Activated T-helper 1 cell treated with anti-CD3 and anti-CD28 coated beads, Interleukin-12 subunit alpha, Interleukin-12 subunit beta, Interleukin-2, Interleukin-4 antibody, amounts not matched to agents 30 ng/mL and 10 ng/mL and 1 ng/mL, durations not matched to agents 14 hours and 24 hours and 36 hours (primary cell): ENCODE measurements at regions not wholly inside any gene's neighbourhood (a gene's known extent, or its start where the extent isn't known, plus 50 kb on each side); places are given as distances from the start of the nearest gene placed in this dataset.

ENCODE experiments used
- DNase-seq: peaks from one replicate; pipeline ENCODE4 v3.0.0; 2021; ENCODE audit warnings: low spot score
- H3K27ac Mint-ChIP-seq: one replicate; pipeline ENCODE4 v1.8.0; 2021; ENCODE audit warnings: mild to moderate bottlenecking, mixed read lengths
- H3K27me3 Mint-ChIP-seq: one replicate; pipeline ENCODE4 v1.8.0; 2022; ENCODE audit warnings: mild to moderate bottlenecking, moderate library complexity, mixed read lengths; ENCODE audit not compliant: insufficient read depth
- H3K36me3 Mint-ChIP-seq: one replicate; pipeline ENCODE4 v1.8.0; 2021; ENCODE audit warnings: low read depth, mixed read lengths
- H3K4me1 Mint-ChIP-seq: one replicate; pipeline ENCODE4 v1.8.0; 2021; ENCODE audit warnings: low read depth, mixed read lengths
- H3K4me3 Mint-ChIP-seq: one replicate; pipeline ENCODE4 v1.8.0; 2021; ENCODE audit warnings: mild to moderate bottlenecking, moderate library complexity, mixed read lengths
- H3K9me3 Mint-ChIP-seq: one replicate; pipeline ENCODE4 v1.8.0; 2021; ENCODE audit warnings: mixed read lengths
- intact Hi-C: fragments of 100-400 bp; cut with micrococcal nuclease; formaldehyde crosslinking; loops from one replicate; pipeline ENCODE4 v1.15.1; 2024

GRCh38 chr10:128210215-128211063, 84.2 kb upstream of the MKI67 start:
- peaks cover 13% of the 10 kb centered on the region for H3K27me3 Mint-ChIP-seq
- peaks cover 11% of the 10 kb centered on the region for H3K4me1 Mint-ChIP-seq
- peak; percentile 72 for DNase-seq
- intact Hi-C loops = loop anchor here (1.0 kb wide), 2 partner anchors 22 to 84 kb away; partner anchors contain the start of gene MKI67
- H3K4me3 Mint-ChIP-seq = peak overlapping the region; percentile 82
- peak overlapping the region; percentile 66 for H3K27ac Mint-ChIP-seq
- H3K36me3 Mint-ChIP-seq = peaks cover 2% of the 10 kb centered on the region
- H3K9me3 Mint-ChIP-seq = no peaks in the 10 kb centered on the region

GRCh38 chr10:128211064-128211504, 84.9 kb upstream of the MKI67 start:
- Mint-ChIP-seq H3K4me1 (peaks cover 11% of the 10 kb centered on the region), H3K9me3 (no peaks in the 10 kb centered on the region), H3K27me3 (peaks cover 13% of the 10 kb centered on the region), H3K27ac (no peak overlapping the region), H3K4me3 (peak overlapping the region; percentile 86), H3K36me3 (peaks cover 2% of the 10 kb centered on the region)
- DNase-seq = no peak
- intact Hi-C loops = no loop called here

- DNase-seq = peak; percentile 83
- peaks cover 13% of the 10 kb centered on the region for H3K27me3 Mint-ChIP-seq
- H3K9me3 Mint-ChIP-seq = no peaks in the 10 kb centered on the region
- H3K4me3 Mint-ChIP-seq = peak overlapping the region; percentile 86
- peak overlapping the region; percentile 89 for H3K27ac Mint-ChIP-seq
- peaks cover 2% of the 10 kb centered on the region for H3K36me3 Mint-ChIP-seq
- peaks cover 11% of the 10 kb centered on the region for H3K4me1 Mint-ChIP-seq
- intact Hi-C loops = loop anchor here (1.0 kb wide), 3 partner anchors 31 to 148 kb away; no protein-coding TSS in a partner anchor
Measured at GRCh38 chr10:128211953-128212727, 85.9 kb upstream of the MKI67 start.

- DNase-seq = no peak
- Mint-ChIP-seq H3K27me3 (peaks cover 6% of the 10 kb centered on the region), H3K9me3 (no peaks in the 10 kb centered on the region), H3K27ac (no peak overlapping the region), H3K4me3 (no peak overlapping the region), H3K4me1 (peaks cover 11% of the 10 kb centered on the region), H3K36me3 (peaks cover 2% of the 10 kb centered on the region)
- intact Hi-C loops = no loop called here
Measured at GRCh38 chr10:128213156-128213555, 86.9 kb upstream of the MKI67 start.

GRCh38 chr10:128215733-128216132, 89.5 kb upstream of the MKI67 start:
- no peak overlapping the region for H3K4me3 Mint-ChIP-seq
- no peaks in the 10 kb centered on the region for H3K9me3 Mint-ChIP-seq
- peaks cover 2% of the 10 kb centered on the region for H3K36me3 Mint-ChIP-seq
- H3K27ac Mint-ChIP-seq = no peak overlapping the region
- H3K27me3 Mint-ChIP-seq = peaks cover 5% of the 10 kb centered on the region
- DNase-seq = no peak
- H3K4me1 Mint-ChIP-seq = peaks cover 16% of the 10 kb centered on the region
- intact Hi-C loops = no loop called here

- Mint-ChIP-seq H3K36me3 (no peaks in the 10 kb centered on the region), H3K4me3 (no peak overlapping the region), H3K9me3 (no peaks in the 10 kb centered on the region), H3K4me1 (peaks cover 19% of the 10 kb centered on the region), H3K27ac (no peak overlapping the region), H3K27me3 (peaks cover 10% of the 10 kb centered on the region)
- intact Hi-C loops = no loop called here
- DNase-seq = no peak
Measured at GRCh38 chr10:128217136-128217535, 90.9 kb upstream of the MKI67 start.

- H3K4me1 Mint-ChIP-seq = peaks cover 15% of the 10 kb centered on the region
Measured at GRCh38 chr10:128218161-128218560, 91.9 kb upstream of the MKI67 start.

GRCh38 chr10:128219295-128219694, 93.1 kb upstream of the MKI67 start:
- intact Hi-C loops = no loop called here
- H3K9me3 Mint-ChIP-seq = no peaks in the 10 kb centered on the region
- H3K4me1 Mint-ChIP-seq = peaks cover 15% of the 10 kb centered on the region
- no peaks in the 10 kb centered on the region for H3K36me3 Mint-ChIP-seq
- H3K27me3 Mint-ChIP-seq = peaks cover 8% of the 10 kb centered on the region
- peak overlapping the region; percentile 83 for H3K27ac Mint-ChIP-seq
- DNase-seq = no peak
- H3K4me3 Mint-ChIP-seq = no peak overlapping the region

More at GRCh38 chr10:128218161-128218560, 91.9 kb upstream of the MKI67 start:
- no peak for DNase-seq
- no peak overlapping the region for H3K27ac Mint-ChIP-seq
- no peak overlapping the region for H3K4me3 Mint-ChIP-seq
- peaks cover 6% of the 10 kb centered on the region for H3K27me3 Mint-ChIP-seq
- H3K9me3 Mint-ChIP-seq = no peaks in the 10 kb centered on the region
- no peaks in the 10 kb centered on the region for H3K36me3 Mint-ChIP-seq
- intact Hi-C loops = no loop called here

GRCh38 chr10:128220021-128220420, 93.8 kb upstream of the MKI67 start:
- intact Hi-C loops = no loop called here
- DNase-seq = no peak
- no peak overlapping the region for H3K4me3 Mint-ChIP-seq
- no peaks in the 10 kb centered on the region for H3K36me3 Mint-ChIP-seq
- no peak overlapping the region for H3K27ac Mint-ChIP-seq
- H3K4me1 Mint-ChIP-seq = peaks cover 15% of the 10 kb centered on the region
- peaks cover 9% of the 10 kb centered on the region for H3K27me3 Mint-ChIP-seq
- no peaks in the 10 kb centered on the region for H3K9me3 Mint-ChIP-seq

- H3K9me3 Mint-ChIP-seq = no peaks in the 10 kb centered on the region
- H3K36me3 Mint-ChIP-seq = no peaks in the 10 kb centered on the region
- no peak overlapping the region for H3K27ac Mint-ChIP-seq
- H3K4me3 Mint-ChIP-seq = no peak overlapping the region
- H3K27me3 Mint-ChIP-seq = peaks cover 13% of the 10 kb centered on the region
- intact Hi-C loops = no loop called here
- DNase-seq = no peak
- H3K4me1 Mint-ChIP-seq = peaks cover 15% of the 10 kb centered on the region
Measured at GRCh38 chr10:128221117-128221516, 94.9 kb upstream of the MKI67 start.

- Mint-ChIP-seq H3K36me3 (peaks cover 1% of the 10 kb centered on the region), H3K9me3 (no peaks in the 10 kb centered on the region), H3K4me3 (no peak overlapping the region), H3K27me3 (peaks cover 20% of the 10 kb centered on the region), H3K4me1 (peaks cover 15% of the 10 kb centered on the region), H3K27ac (no peak overlapping the region)
- intact Hi-C loops = no loop called here
- DNase-seq = no peak
Measured at GRCh38 chr10:128221807-128222206, 95.6 kb upstream of the MKI67 start.

- intact Hi-C loops = no loop called here
- Mint-ChIP-seq H3K4me1 (peaks cover 15% of the 10 kb centered on the region), H3K27ac (no peak overlapping the region), H3K9me3 (no peaks in the 10 kb centered on the region), H3K27me3 (peaks cover 22% of the 10 kb centered on the region), H3K4me3 (no peak overlapping the region), H3K36me3 (peaks cover 1% of the 10 kb centered on the region)
- DNase-seq = no peak
Measured at GRCh38 chr10:128222332-128222849, 96.2 kb upstream of the MKI67 start.

GRCh38 chr10:128230401-128230800, 104.2 kb upstream of the MKI67 start:
- H3K4me3 Mint-ChIP-seq = no peak overlapping the region
- intact Hi-C loops = no loop called here
- H3K36me3 Mint-ChIP-seq = peaks cover 1% of the 10 kb centered on the region
- peaks cover 10% of the 10 kb centered on the region for H3K9me3 Mint-ChIP-seq
- H3K27me3 Mint-ChIP-seq = peaks cover 17% of the 10 kb centered on the region
- no peak overlapping the region for H3K27ac Mint-ChIP-seq
- no peaks in the 10 kb centered on the region for H3K4me1 Mint-ChIP-seq
- no peak for DNase-seq
